ELR (cell line): ENCODE measurements at regions not wholly inside any gene's neighbourhood (a gene's known extent, or its start where the extent isn't known, plus 50 kb on each side); places are given as distances from the start of the nearest gene placed in this dataset.
A peak's percentile ranks its signal among the peaks of the same experiment; 100 is the strongest.
"Not testable (repeated sequence)": the region's sequence is repeated elsewhere in the genome, so short reads cannot be mapped to it uniquely, and the experiment has no call there.

Experiments used
- DNase-seq: peaks from one replicate; pipeline ENCODE4 v3.0.0-alpha.2; 2015; ENCODE audit warnings: low read depth

GRCh38 chr18:56443166-56443907 lies 195.1 kb downstream of the TXNL1 start:
- no peak for DNase-seq

- DNase-seq = not testable (repeated sequence)
These were observed 199.9 kb downstream of the TXNL1 start for GRCh38 chr18:56438480-56438879.

GRCh38 chr18:56436651-56437050 lies 201.7 kb downstream of the TXNL1 start:
- no peak for DNase-seq

- no peak for DNase-seq
These were observed 204.5 kb downstream of the TXNL1 start for GRCh38 chr18:56433919-56434318.

- no peak for DNase-seq
These were observed 206.8 kb downstream of the TXNL1 start for GRCh38 chr18:56431551-56431950.

- DNase-seq = no peak
These were observed 214.8 kb downstream of the TXNL1 start for GRCh38 chr18:56423626-56424025.

GRCh38 chr18:56421647-56422046 lies 216.7 kb downstream of the TXNL1 start:
- DNase-seq = no peak

- DNase-seq = not testable (repeated sequence)
These were observed 217.5 kb downstream of the TXNL1 start for GRCh38 chr18:56420868-56421267.

GRCh38 chr18:56414357-56414756 lies 224.0 kb downstream of the TXNL1 start:
- no peak for DNase-seq

- DNase-seq = no peak
These were observed 224.5 kb downstream of the TXNL1 start for GRCh38 chr18:56413862-56414261.

- no peak for DNase-seq
These were observed 225.4 kb downstream of the TXNL1 start for GRCh38 chr18:56412951-56413350.

GRCh38 chr18:56409736-56410135 lies 228.7 kb downstream of the TXNL1 start:
- DNase-seq = no peak

GRCh38 chr18:56407646-56408180 lies 230.7 kb downstream of the TXNL1 start:
- no peak for DNase-seq

- DNase-seq = peak; percentile 73
These were observed 235.4 kb downstream of the TXNL1 start for GRCh38 chr18:56402872-56403516.

GRCh38 chr18:56393870-56394269 lies 244.5 kb downstream of the TXNL1 start:
- DNase-seq = no peak

GRCh38 chr18:56391931-56392590 lies 246.3 kb downstream of the TXNL1 start:
- DNase-seq = no peak

GRCh38 chr18:56390626-56391025 lies 247.8 kb downstream of the TXNL1 start:
- no peak for DNase-seq

GRCh38 chr18:56389190-56389589 lies 249.2 kb downstream of the TXNL1 start:
- no peak for DNase-seq

GRCh38 chr18:56388571-56388970 lies 249.8 kb downstream of the TXNL1 start:
- no peak for DNase-seq

GRCh38 chr18:56386856-56387255 lies 251.5 kb downstream of the TXNL1 start:
- DNase-seq = no peak

GRCh38 chr18:56383349-56383748 lies 255.0 kb downstream of the TXNL1 start:
- no peak for DNase-seq

GRCh38 chr18:56382541-56382940 lies 255.9 kb downstream of the TXNL1 start:
- no peak for DNase-seq

- DNase-seq = no peak
These were observed 257.2 kb downstream of the TXNL1 start for GRCh38 chr18:56381196-56381595.
